ENCODE measurements at regions not wholly inside any gene's neighbourhood (a gene's known extent, or its start where the extent isn't known, plus 50 kb on each side); places are given as distances from the start of the nearest gene placed in this dataset.

GRCh38 chr17:77001487-77001886 is 133.3 kb downstream of the MGAT5B start:
- DNase-seq, result no peak

- DNase-seq, result peak; percentile 91
Observed at GRCh38 chr17:77002103-77003045, 134.2 kb downstream of the MGAT5B start.

DNA sequence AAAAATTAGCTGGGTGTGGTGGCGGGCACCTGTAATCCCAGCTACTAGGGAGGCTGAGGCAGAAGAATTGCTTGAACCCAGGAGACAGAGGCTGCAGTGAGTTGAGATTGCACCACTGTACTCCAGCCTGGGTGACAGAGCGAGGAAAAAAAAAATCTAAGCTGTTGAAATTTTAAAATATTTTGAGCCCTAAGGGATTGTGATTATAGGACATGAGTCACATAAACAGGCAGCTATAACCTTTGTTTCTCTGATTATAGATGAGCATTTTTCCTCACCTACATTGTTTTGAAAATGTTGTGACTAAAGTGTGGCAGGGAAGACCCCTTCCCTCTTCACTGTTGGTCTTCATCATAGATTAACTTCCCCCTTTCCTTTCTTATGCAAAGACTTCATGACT is 135.5 kb downstream of the MGAT5B start:
- DNase-seq, result no peak

DNA sequence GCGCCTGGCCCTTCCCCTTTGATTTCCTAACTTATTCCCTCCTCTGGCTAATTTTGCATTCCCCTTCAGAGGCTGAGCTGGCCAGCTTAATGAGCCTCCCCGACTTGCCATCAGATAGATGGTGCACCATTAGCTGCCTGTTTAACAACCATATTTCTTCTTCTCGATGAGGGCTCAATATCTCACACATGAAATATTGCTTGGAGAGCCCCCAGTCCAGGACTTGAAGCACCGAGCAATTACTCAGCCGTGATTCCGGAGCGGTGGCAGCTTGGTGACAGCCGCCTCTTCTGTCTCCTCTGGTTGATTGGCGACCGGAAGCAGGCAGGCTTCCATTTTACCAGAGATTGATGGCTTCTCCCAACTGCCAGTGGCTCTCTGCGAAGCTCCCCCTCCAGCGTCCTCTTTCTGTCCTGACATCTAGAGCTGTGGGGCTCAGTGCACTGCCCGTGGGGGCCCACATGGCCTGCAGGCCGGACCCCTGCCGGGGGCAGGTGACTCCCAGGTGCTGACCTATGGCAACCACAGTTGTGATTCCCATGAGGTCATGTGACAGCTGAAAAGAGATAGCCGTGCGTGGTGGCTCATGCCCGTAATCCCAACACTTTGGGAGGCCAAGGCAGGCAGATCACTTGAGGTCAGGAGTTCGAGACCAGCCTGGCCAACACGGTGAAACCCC is 133.7 kb upstream of the SEC14L1 start:
- DNase-seq, result peak; percentile 40

DNA sequence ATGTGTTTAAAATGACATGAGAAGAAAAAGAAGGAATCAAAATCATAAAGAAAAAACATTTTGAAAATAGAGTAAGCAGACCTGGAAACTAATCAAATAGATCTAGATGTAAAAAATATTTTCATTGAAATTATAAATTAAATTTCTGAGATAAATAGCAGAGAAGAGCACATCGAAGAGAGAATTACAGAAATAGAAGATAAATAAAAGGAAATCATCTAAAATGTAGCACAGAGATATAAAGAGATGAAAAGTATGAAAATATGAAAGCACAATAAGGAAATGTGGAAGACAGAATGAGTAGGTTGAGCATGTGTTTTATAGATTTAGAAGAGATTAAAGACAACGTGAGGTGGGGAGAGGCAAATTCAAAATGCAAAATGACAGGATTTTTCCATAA is 130.9 kb upstream of the SEC14L1 start:
- DNase-seq, result no peak

GRCh38 chr17:77010667-77011066 is 130.1 kb upstream of the SEC14L1 start:
- DNase-seq, result no peak

GRCh38 chr17:77011173-77012011 is 129.4 kb upstream of the SEC14L1 start:
- DNase-seq, result no peak

GRCh38 chr17:77018504-77018903 is 122.3 kb upstream of the SEC14L1 start:
- no peak for DNase-seq

- DNase-seq, result no peak
Observed at GRCh38 chr17:77019893-77020379, 120.8 kb upstream of the SEC14L1 start.

- DNase-seq, result no peak
Observed at GRCh38 chr17:77020973-77021372, 119.8 kb upstream of the SEC14L1 start.

DNA sequence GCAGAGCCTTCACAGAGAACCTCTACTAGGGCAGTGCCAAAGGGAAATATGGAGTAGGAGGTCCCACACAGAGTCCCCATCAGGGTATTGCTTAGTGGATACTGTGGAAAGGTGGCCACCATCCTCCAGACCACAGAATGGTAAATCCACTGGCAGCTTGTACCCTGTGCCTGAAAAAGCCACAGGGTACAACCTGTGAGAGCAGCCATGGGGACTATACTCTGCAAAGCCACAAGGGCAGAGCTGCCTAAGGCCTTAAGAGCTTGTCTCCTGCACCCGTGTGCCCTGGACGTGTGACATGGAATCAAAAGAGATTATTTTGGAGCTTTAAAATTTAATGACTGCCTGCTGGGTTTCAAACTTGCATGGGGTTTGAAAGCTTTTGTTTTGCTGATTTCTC is 118.0 kb upstream of the SEC14L1 start:
- DNase-seq, result no peak

DNA sequence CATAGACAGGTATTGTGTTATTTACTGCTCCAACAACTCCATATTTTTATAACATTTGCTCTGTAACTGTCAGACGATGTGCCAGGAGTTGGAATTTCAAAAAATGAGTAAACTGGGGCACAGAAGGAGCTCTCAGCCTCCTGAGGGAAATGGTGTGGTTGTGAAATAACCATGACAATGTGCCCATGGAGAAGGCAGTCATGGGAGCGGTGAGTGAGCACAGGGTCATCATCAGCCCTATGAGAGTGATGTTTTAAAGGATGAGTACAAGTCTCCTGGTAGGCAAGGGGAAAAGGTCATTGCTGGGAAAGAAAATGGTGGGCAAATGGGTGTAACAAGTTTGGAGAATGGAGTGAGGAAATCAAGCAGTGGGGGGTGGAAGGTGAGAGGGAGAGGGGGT is 115.0 kb upstream of the SEC14L1 start:
- no peak for DNase-seq

DNA sequence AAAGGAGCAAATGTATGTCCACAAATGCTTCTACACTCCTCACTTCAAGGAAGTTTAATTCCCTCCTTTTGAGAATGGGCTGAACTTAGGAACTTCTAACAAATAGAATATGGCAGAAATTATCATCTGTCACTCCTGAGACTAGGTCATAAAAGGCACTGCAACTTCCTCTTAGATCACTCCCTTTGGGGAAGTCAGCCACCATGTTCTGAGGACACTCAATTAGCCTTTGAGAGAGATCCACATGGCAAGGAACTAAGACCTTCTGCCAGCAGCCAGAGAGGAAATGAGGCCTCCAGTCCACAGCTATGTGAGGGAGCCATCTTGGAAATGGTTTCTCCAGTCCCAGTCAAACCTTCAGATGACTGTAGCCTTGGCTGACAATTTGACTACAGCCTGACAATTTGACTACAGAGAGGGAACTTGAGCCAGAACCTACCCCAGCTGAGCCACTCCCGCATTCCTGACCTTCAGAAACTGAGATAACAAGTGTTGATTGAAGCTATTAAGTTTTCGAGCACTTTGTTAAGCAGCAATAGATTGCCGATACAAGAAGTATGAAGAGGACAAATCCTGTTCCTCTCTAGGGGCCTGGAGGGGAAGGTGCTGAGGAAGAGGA is 113.4 kb upstream of the SEC14L1 start:
- peak; percentile 40 for DNase-seq

DNA sequence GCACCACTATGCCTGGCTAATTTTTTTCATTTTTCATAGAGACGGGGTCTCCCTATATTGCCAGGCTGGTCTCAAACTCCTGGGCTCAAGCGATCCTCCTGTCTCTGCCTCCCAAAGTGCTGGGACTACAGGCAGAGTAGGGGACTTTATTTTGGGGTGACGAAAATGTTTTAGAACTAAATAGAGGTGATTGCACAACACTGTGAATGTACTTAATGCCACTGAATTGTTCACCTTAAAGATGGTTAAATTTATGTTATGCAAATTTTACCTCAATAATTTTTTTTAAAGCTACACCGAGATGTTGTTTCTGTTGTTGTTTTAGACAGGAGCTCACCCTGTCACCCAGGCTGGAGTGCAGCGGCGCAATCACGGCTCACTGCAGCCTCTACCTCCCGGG is 111.9 kb upstream of the SEC14L1 start:
- no peak for DNase-seq

DNA sequence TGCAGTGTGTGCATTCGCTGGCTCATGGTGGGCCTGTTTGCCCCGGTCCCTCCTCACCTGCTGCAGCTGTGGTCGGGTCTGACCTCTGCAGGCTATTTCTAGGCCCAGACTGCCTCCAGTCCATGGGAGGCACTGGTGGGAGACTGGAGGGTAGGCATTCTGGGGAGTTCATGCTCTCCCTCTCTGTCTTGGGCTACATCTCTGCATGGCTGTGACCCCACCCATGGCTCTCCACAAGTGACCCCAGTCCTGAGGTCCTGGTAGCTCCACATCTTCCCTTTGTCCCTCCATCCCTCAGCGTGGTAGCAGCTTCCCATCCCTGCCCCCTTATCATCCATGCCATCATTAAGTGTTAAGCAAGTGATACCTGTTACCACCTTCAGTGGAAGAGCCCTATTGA is 107.8 kb upstream of the SEC14L1 start:
- peak; percentile 38 for DNase-seq

GRCh38 chr17:77033892-77034404 is 106.8 kb upstream of the SEC14L1 start:
- no peak for DNase-seq

DNA sequence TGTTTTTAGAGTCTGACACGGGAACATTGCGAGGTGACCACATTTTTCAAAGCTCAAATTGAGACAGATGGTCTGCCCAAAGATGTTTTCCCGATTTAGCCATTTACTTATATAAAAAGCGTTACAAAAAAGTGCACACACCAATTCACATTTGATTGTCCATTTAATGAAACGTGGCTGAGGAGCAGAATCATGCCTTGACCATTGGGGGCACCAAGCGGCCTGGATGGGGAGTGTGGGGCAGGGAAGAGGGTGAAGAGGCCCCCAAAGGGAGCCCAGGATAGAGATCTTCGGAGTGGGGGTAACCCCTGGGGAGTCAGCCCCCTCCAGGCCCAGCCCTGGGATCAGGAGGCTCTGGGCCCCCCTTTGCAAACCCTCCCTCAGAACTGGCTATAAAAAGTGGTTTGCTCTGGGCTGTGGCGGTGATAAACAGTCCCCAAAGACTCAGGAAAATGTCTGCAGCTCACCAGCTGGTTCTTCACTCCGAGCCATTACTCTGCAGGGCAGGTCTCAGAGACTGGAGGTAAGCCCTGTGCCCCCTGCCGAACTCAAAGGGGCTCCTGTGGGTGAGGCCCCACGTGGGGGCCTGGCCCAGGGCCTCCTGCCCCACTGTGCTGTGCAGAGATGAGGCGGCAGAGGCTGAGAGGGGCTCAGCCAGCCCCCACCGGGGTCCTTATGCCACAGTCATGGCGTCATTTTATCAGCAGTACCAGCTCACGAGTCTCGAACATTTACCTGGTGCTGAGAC is 105.9 kb upstream of the SEC14L1 start:
- no peak for DNase-seq

DNA sequence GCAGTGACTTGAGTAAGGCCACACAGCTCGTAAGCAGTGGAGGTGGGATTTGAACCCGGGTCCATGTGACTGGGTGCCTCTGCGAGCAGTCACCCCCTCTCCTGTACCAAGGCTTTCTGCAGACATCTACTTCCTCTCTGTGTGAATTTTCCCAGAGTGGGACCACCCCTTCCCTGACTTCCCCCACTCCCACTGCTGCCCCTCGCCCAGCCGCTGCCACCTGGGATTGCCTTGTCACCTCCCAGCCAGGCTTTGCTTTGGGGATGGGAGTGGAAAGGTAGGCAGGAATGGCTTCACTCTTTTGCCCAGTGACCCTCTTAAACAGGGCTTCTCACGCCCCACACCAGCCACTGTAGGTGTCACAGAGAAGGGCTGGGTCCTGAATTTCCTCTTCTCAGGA is 105.2 kb upstream of the SEC14L1 start:
- DNase-seq, result no peak

DNA sequence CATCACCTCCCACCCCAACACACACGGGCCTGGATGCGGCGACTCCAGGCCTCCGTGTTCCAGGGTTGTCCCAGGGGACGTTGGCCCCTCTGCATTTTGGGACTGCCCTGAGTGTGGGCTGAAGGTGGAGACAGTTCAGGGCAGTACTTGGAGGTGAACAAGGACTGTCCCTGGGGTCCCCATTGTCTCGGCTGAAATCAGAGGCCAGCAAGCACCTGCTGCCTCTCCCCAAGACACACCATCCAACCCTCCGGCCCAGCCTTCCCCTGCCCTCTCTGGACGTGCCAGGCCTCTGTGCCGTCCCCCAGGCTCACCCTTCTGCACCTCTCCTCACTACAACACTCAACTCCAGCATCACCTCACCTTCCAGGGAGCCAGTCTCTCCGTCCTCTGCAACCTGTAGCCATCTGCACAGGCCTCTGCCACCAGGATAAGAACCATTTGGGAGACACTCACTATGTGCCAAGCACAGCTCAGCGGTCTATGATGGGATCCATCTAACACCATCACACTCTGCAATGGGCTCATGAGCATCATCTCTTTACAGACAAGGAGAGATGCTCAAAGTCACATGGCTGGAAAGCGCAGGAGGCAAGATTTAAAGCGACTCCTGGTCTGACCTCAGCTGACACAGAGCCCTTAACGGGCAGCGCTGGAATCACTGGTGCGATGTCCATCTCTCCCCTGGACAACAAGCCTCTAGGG is 104.5 kb upstream of the SEC14L1 start:
- DNase-seq, result no peak

GRCh38 chr17:77036841-77037381 is 103.9 kb upstream of the SEC14L1 start:
- no peak for DNase-seq

GRCh38 chr17:77037943-77038342 is 102.8 kb upstream of the SEC14L1 start:
- DNase-seq, result no peak
